Mucosa of descending colon (tissue), 3 donors: ENCODE measurements at regions not wholly inside any gene's neighbourhood (a gene's known extent, or its start where the extent isn't known, plus 50 kb on each side); places are given as distances from the start of the nearest gene placed in this dataset.

Source experiments
- ATAC-seq: fragments of 200-7000 bp; cut with Tn5 transposase; one replicate; pipeline ENCODE4 v1.9.1; 2020; ENCODE audit warnings: mild to moderate bottlenecking, moderate library complexity
- DNase-seq, 3 donors: peaks; one replicate each; pipeline ENCODE4 v3.0.0-alpha.2; 2020
- H3K36me3 ChIP-seq: fragments of 200-600 bp; one replicate; pipeline ENCODE4 v1.8.0; 2021; ENCODE audit warnings: low read depth, mild to moderate bottlenecking
- H3K4me1 ChIP-seq: fragments of 200-600 bp; one replicate; pipeline ENCODE4 v1.8.0; 2021; ENCODE audit warnings: low read depth, mild to moderate bottlenecking
- H3K4me3 ChIP-seq: fragments of 200-600 bp; one replicate; pipeline ENCODE4 v1.8.0; 2021; ENCODE audit warnings: mild to moderate bottlenecking
- H3K9me3 ChIP-seq: fragments of 200-600 bp; one replicate; pipeline ENCODE4 v1.8.0; 2021; ENCODE audit warnings: mild to moderate bottlenecking
- intact Hi-C, 2 donors: fragments of 100-400 bp; cut with DNase I in 1 of 2; cut with micrococcal nuclease in 1 of 2; formaldehyde crosslinking; loops; one replicate each; pipeline versions ENCODE4 v1.11.0 to v1.11.1; 2022; cut with DNase I, micrococcal nuclease
- TF ChIP-seq, protein P1 (sequence below): fragments of 200-600 bp; IDR thresholded peaks from one replicate; pipeline ENCODE4 v1.8.0; 2022; ENCODE audit warnings: antibody characterized with exemption, mild to moderate bottlenecking
- donor health status: DM: no; HTN: no; CAD: no; lungs with moderate emphysema.
- donor health status: DM: no; HTN: no; CAD: no.
- donor health status: DM: no; HTN: yes; CAD: no.

DNA sequence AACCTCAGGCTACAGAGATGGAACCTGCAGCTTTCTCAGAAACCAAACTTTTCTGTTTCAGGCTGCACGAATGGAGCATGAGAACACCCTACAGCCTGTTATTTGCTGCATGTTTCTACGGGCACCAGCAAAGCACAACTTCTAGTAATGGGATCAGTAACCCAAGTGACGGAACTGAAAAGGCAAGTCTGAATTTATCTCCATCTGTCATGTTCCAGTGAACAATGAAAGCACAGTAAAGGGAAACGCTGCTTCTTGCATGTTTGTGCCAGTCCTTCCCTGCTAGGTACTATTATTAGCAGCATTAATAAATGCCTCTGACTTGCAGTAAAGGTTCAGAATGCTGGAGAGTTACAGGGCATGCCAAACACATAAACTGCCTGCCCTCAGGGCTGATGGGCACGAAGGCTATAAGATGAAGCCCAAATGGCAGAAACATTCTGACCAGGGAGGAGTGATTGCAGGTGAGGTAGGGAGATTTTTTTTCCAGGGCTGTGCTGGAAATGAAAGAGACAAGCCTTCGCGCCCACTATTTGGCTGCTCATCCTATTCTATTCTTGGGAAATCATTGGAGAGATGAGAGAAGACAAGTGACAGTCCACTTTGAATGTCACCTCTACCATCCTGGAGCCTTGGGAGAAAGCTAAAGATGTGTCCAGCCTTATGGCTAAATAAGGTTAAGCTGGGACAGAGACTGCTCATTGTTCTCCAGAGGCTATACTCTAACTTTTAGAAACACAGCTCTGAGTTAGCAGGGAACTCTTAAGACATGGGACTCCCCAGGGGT is 100.4 kb upstream of the PLXNC1 start:
- Histone ChIP-seq H3K36me3 (no peaks in the 10 kb centered on the region), H3K9me3 (no peaks in the 10 kb centered on the region), H3K4me3 (no peak overlapping the region), H3K4me1 (no peaks in the 10 kb centered on the region)
- no peak for ATAC-seq
- TF ChIP-seq, protein P1, sequence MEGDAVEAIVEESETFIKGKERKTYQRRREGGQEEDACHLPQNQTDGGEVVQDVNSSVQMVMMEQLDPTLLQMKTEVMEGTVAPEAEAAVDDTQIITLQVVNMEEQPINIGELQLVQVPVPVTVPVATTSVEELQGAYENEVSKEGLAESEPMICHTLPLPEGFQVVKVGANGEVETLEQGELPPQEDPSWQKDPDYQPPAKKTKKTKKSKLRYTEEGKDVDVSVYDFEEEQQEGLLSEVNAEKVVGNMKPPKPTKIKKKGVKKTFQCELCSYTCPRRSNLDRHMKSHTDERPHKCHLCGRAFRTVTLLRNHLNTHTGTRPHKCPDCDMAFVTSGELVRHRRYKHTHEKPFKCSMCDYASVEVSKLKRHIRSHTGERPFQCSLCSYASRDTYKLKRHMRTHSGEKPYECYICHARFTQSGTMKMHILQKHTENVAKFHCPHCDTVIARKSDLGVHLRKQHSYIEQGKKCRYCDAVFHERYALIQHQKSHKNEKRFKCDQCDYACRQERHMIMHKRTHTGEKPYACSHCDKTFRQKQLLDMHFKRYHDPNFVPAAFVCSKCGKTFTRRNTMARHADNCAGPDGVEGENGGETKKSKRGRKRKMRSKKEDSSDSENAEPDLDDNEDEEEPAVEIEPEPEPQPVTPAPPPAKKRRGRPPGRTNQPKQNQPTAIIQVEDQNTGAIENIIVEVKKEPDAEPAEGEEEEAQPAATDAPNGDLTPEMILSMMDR, result no peak
- intact Hi-C loops, result no loop called here
- DNase-seq, result no peak

DNA sequence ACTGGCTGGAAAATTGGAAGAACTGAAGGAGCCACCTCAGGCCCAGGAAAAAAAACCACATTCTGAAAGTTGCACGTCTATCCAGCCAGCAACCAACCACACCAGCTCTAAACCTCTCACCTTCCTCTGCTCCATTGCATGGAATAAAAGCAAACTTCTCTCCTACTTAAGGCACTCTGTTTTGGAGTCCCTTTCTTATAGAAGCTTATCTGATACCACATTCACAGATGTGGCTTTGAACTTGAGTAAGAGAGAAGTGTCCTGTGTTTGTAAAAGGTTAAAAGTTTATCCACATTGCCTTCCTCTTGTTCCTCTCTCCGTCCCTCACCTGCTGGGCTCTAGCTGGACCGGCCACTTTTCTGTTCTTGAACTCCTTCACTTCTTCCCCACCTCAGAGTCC is 99.6 kb upstream of the PLXNC1 start:
- H3K4me3 ChIP-seq, result no peak overlapping the region

DNA sequence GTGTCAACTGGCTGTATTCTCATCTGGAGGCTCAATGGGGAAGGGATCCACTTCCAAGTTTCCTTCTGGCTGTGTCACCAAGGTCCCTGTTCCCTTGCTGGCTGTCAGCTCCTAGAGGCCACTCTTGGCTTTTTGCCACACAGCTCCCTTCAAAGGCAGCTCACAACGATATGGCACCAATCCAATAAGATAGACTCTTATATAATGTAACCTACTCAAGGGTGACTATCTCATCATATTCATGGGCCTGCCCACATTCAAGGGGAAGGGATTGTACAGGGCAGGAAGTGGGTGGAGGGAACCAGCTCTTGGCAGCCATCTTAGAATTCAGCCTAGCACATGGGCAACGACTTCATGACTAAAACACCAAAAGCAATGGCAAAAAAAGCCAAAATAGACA is 98.7 kb upstream of the PLXNC1 start:
- Histone ChIP-seq H3K4me1 (no peaks in the 10 kb centered on the region), H3K4me3 (no peak overlapping the region), H3K36me3 (no peaks in the 10 kb centered on the region), H3K9me3 (no peaks in the 10 kb centered on the region)
- intact Hi-C loops, result no loop called here
- no peak for DNase-seq
- TF ChIP-seq, protein P1, result no peak
- ATAC-seq, result no peak

More for the DNA sequence above, 99.6 kb upstream of the PLXNC1 start:
- intact Hi-C loops, result no loop called here
- Histone ChIP-seq H3K9me3 (no peaks in the 10 kb centered on the region), H3K36me3 (no peaks in the 10 kb centered on the region), H3K4me1 (no peaks in the 10 kb centered on the region)
- ATAC-seq, result no peak
- TF ChIP-seq, protein P1, result no peak
- DNase-seq, result no peak

DNA sequence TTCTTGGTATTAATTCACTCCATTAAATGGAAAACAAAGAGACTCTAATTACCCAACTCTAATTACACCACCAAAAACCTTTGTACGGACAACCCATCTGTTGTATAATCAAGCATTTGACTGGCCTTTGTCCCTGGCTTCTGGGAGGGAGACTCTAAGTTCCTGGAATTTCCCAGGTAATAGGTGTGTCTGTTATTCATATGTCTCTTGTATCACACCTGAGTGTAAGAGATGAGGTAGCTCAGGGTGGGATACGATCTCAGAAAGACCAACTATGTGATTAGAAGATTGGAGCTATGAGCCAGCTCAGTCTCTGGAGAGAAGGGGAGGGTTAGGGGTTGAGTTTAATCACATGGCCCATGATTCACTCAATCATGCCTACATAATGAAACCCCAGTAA is 94.7 kb upstream of the PLXNC1 start:
- DNase-seq (peak in 1 of 3 donors; percentile 44), ATAC-seq (peak; percentile 87)
- Histone ChIP-seq H3K4me1 (peaks cover 5% of the 10 kb centered on the region), H3K4me3 (no peak overlapping the region), H3K36me3 (no peaks in the 10 kb centered on the region), H3K9me3 (no peaks in the 10 kb centered on the region)
- TF ChIP-seq, protein P1, result no peak
- intact Hi-C loops, result no loop called here

DNA sequence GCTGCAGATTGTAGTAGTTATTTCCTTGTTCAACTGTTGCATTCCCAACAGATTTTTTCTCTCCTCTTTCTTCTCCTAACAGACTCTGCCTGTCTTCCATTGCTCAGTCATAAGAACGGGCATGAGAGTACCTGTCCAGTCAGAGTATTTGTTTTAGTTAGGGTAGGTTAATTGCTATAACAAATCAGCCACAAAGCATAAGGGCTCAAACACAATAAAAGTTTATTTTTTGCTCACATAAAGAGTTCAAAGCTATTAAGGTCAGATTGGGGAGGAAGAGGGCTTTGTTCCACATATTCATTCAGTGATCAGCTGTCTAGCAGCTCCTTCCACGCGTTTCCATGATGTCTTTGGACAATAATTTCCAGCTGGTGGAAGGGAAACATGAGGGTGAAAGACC is 92.8 kb upstream of the PLXNC1 start:
- intact Hi-C loops, result no loop called here
- H3K4me1 ChIP-seq, result peaks cover 5% of the 10 kb centered on the region
- H3K4me3 ChIP-seq, result no peak overlapping the region
- DNase-seq (peak in 1 of 3 donors; percentile 20), ATAC-seq (peak; percentile 58)
- H3K9me3 ChIP-seq, result no peaks in the 10 kb centered on the region
- no peaks in the 10 kb centered on the region for H3K36me3 ChIP-seq
- TF ChIP-seq, protein P1, result no peak
